ENCODE measurements at regions not wholly inside any gene's neighbourhood (a gene's known extent, or its start where the extent isn't known, plus 50 kb on each side); places are given as distances from the start of the nearest gene placed in this dataset.
"Not testable (repeated sequence)": the region's sequence is repeated elsewhere in the genome, so short reads cannot be mapped to it uniquely, and the experiment has no call there.

GRCh38 chr1:120640261-120641013 is 83.3 kb upstream of the NBPF26 start:
- TF ChIP-seq CTCF (IDR thresholded peaks at IDR 0.05; ENCODE audit: poor library complexity); EZH2 (IDR thresholded peaks at IDR 0.05; ENCODE audit: borderline replicate concordance): not testable (repeated sequence)
